NCI-H2196 (cell line): ENCODE measurements at regions not wholly inside any gene's neighbourhood (a gene's known extent, or its start where the extent isn't known, plus 50 kb on each side); places are given as distances from the start of the nearest gene placed in this dataset.

Experiments used
- DNase-seq: peaks from one replicate; lab custom pipeline; 2025; ENCODE audit not compliant: unreplicated experiment; lab: John Stamatoyannopoulos, UW

- no peak for DNase-seq
Observed at GRCh38 chr4:136935305-136935704, 597.0 kb downstream of the PCDH18 start.

GRCh38 chr4:136934601-136935000 lies 597.7 kb downstream of the PCDH18 start:
- no peak for DNase-seq

GRCh38 chr4:136931781-136932180 lies 600.5 kb downstream of the PCDH18 start:
- no peak for DNase-seq

GRCh38 chr4:136928957-136929411 lies 603.3 kb downstream of the PCDH18 start:
- no peak for DNase-seq

DNA sequence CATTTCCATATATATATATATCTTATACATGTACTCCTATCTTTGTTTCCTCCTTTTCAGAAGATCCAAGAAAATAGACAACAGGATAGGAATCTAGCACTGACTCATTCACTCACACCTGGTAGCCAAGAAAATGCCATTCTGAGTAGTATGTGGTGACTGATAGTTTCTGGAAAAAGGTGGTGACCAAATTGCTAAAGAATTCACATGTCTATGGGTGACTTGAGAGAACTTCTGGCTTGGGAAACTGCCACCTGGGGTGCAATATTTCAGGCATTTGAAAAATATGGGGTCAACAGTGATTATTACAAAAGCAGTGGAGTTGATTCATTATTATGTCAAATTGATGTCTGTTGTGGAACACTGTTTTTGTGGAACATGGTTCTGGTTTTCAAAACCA lies 605.1 kb downstream of the PCDH18 start:
- no peak for DNase-seq

- no peak for DNase-seq
Observed at GRCh38 chr4:136925203-136925602, 607.1 kb downstream of the PCDH18 start.

DNA sequence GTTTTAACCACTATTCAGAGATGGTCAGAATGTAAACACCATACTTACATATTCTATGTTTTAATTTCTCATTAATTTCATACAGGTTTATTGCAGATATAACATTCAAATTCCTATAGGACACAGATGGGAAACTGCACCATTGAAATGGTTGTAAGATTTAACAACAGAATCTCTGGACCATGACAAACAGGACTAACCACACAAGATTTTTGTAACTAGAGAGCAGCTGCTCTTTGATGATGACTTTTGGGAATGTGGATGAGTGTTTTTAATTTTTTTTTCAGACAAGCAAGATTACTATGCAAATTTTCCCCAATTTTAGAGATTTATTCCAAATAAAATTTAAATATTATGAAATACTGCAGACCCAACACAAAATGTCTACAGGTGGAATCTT lies 610.2 kb downstream of the PCDH18 start:
- DNase-seq: no peak

DNA sequence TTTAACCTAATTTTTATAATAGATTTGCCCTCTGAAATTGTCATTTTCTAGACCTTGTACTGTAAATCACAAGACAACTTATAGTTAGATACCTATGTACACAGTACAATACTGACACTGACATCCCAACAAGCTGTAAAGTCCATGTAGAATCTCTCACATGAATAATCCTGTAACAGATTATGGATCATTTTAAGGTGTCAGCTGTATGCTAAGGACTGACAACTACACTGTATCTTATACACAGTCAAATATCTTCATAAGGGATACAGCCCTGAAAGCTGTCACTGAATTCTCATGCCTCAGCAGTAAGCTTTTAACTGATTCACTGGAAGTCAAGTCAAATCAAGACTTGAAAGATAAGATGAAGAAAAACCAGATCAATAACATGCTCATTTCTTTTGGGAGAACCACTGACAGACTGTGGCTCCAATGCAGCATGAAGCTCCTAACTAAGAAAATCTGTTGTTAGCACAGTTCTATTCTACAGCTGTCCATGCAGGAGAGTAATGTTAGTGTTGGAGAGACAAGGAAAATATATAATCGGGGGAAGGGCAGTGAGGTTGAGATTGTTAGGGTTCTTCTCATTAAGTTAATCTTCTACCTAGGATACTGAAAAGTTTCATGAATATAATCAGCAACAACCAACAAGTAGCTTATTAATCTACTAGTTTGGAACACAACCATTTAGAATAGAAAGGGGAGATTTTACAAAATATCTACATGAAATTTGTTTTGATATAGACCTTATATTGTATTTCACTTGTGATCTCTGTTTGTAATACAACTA lies 612.0 kb downstream of the PCDH18 start:
- no peak for DNase-seq

GRCh38 chr4:136918772-136919171 lies 613.5 kb downstream of the PCDH18 start:
- no peak for DNase-seq

- no peak for DNase-seq
Observed at GRCh38 chr4:136917312-136918110, 614.8 kb downstream of the PCDH18 start.

DNA sequence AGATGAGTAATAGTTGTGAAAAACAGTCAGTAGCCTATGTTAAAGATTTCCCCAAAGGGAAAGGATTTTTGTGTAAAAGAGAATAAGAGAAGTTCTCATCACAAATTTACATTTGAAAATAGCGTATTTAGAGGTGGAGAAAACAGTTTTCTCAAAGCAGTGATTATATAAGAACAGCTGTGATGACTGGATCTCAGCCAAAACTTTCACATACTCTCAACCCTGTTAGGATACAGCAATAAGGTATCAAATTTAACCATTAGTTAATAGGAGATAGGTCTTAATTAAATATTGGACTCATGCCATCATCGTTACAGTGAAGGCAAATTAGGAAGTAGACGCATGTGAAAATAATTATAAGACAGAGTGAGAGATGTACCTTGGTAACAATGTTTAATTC lies 622.7 kb downstream of the PCDH18 start:
- DNase-seq: peak; percentile 1

DNA sequence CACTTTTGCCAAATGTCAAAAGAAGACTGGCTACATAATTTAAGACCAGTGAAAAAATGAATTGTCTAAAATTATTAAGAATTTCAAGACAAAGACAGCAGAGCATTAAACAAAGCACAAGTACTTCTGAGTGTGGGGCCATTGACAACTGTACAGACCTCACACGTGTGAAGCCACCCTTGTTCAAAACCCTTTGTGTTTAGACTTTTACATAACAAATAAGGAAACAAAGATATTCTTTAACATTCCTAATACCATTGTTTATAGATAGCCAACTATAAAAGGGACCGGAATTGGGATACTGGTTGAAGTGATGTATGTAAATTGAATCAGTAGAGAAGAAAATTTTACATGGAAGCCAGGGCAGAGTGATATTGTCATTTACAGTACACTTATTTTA lies 624.2 kb downstream of the PCDH18 start:
- no peak for DNase-seq

DNA sequence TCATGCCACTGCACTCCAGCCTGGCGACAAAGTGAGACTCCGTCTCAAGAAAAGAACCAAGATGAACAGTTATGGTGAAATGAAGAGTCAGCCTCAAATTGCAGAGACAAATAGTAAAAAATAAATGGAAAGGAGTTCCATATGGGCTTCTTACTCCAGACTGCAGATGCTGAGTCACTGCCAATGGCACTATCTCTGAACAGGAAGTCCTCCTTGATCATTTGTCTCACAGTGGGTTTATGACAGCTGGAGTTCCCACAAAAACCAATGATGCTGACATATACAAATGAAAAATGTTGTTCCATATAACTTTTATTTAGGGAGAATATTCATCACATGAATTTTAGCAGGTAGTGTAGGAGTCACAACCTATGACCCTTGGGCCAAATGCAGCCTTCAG lies 631.6 kb downstream of the PCDH18 start:
- DNase-seq: no peak

DNA sequence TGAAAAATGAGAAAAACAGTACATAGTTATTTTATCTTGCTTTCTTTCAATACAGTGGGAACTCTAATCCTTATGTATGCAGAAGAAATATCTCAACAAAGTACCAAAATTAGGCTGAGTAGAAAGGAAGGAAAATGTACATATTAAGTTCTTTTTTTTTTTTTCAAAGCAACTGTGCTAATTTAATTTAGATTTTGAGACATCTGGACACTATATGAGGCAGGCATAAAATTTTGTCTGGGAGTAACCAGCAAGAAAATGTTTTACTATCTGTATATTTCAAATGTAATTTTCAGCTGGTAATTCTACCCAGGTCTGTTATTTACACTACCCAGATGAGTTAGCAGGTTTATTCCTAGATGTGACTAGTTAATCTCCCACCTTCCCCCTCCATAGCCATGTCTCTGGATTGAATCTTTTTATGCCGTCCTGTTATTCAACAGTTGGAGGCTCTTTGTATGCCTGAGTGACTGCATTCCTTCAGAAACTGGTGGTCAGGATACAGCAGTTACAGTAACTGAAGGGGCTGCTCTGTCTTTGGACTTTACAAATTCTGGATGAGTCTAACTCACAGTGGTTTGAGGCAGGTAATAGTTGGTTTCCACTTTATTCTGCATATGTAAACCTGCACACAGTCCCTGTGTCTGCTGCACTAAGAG lies 633.6 kb downstream of the PCDH18 start:
- no peak for DNase-seq

DNA sequence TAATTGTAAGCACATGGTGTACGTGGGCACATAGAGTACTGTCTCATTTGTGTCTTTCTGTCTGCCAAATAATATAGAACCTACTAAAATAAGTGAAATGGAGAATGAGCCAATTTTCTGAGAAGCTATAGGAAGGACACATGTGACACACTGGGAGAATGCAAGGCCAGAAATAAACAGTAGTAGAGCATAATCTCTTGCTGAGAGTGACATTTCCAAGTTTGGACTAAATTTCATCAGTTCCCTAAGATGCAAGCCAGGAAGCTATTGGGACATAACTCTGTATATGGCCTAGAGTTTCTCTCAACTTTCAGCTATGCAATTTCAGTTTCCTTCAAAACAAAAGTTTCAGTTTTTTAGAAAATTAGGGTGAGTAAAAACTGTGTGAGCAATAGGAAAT lies 638.7 kb downstream of the PCDH18 start:
- DNase-seq: no peak

DNA sequence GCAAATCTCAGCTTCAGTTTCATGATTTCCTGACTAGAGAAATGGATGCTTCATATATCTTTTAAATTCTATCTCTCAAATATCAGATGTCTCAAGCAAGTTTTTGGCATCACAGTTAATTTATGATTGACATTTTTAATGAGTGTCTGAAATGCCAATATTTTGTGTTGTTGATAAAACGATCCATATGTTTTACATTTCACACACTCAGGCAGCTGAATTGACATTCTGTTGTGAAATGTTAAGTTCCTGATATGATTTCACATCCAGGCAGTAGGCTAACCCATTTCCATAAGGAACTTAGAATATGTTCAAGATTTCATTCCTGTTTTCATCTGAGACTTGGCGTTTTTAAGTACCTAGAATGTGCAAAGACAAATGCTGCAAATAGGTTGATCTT lies 650.6 kb downstream of the PCDH18 start:
- no peak for DNase-seq

DNA sequence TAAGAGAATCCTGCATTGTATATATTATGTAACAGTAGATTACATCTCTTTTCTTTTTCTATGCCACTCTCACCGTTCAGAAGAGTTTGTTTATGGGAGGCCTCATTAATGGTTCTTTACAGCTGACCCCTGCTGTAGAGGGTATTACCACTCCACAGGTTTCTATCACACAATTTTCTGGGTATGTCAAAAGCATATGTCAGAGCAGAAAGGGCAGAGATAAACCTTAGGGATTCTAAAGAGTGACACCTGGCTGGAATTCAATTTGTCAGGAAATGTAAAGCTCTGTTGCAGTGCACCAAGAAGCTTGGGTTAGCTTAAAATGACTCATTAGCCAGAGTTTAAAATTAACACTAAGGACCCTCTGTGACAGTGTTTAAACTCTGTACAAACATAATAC lies 658.7 kb downstream of the PCDH18 start:
- no peak for DNase-seq

- DNase-seq: no peak
Observed at GRCh38 chr4:136867465-136867864, 664.8 kb downstream of the PCDH18 start.

- no peak for DNase-seq
Observed at GRCh38 chr4:136865526-136865925, 666.8 kb downstream of the PCDH18 start.

DNA sequence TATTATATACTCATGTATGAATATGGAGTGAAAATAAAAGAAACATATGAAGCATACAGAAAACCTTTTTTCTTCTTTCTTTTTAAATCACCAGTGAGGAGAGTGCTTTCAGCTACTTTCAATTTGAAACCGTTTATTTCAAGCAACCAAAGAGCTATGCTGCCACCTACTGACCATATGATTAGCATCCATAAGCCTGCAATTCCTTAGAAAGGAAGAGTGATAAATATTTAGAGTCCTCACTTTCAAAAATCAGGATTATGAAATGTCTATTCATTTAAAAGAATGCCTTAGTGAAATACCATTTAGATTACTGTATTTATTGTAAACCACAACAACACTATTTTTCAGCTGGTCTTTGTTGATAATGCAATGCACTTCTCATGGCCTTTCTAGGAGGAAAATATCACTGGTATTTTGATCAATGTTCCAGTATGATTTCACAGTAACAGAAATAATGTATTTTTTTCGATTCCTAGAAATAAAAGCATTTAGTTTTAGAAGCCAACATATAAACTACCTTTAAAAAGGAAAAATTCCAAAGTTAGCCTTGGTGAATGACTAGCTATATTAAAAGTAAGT lies 667.6 kb downstream of the PCDH18 start:
- peak; percentile 43 for DNase-seq

DNA sequence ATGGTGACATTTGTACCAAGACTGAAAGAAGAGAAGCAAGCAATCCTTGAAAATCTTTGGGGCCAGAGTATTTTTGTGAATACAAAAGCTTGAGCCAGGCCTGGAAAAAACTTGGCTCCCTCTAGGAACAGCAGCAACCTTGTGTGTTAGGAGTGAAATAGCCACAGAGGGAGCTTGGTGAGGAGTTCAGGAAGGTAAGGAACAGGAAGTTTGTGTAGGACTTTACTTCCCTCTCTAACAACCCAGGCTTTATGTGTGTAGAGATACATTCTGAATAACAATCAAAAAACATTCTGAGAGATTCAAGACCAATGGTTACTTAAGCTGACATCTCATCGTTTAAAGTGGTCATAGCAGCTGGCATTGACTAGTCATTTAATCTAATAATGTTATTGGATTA lies 668.5 kb downstream of the PCDH18 start:
- DNase-seq: no peak
